Type B pancreatic cell (in vitro differentiated cells): ENCODE measurements at regions not wholly inside any gene's neighbourhood (a gene's known extent, or its start where the extent isn't known, plus 50 kb on each side); places are given as distances from the start of the nearest gene placed in this dataset.

Experiments used
- DNase-seq: peaks from one replicate; pipeline ENCODE4 v3.0.0; 2021; ENCODE audit warnings: mixed read lengths; ENCODE audit not compliant: unreplicated experiment; ENCODE audit errors: extremely low spot score
- H3K27ac Mint-ChIP-seq: 2 replicates; pipeline ENCODE4 v1.8.0; 2021; ENCODE audit warnings: mild to moderate bottlenecking, mixed read lengths
- H3K27me3 Mint-ChIP-seq: 2 replicates; pipeline ENCODE4 v1.8.0; 2021; ENCODE audit warnings: mixed read lengths
- H3K36me3 Mint-ChIP-seq: 2 replicates; pipeline ENCODE4 v1.8.0; 2021; ENCODE audit warnings: mixed read lengths
- H3K4me1 Mint-ChIP-seq: one replicate; pipeline ENCODE4 v1.8.0; 2021; ENCODE audit warnings: mixed read lengths; ENCODE audit not compliant: unreplicated experiment
- H3K4me3 Mint-ChIP-seq: 2 replicates; pipeline ENCODE4 v1.8.0; 2021; ENCODE audit warnings: mild to moderate bottlenecking, mixed read lengths
- H3K9me3 Mint-ChIP-seq: 2 replicates; pipeline ENCODE4 v1.8.0; 2021; ENCODE audit warnings: mixed read lengths
- TF ChIP-seq, protein P1 (sequence below): fragments of 200-600 bp; sonication (generic); conservative IDR thresholded peaks from 2 replicates; pipeline ENCODE4 v1.5.0; 2021; ENCODE audit warnings: antibody characterized with exemption, mild to moderate bottlenecking

DNA sequence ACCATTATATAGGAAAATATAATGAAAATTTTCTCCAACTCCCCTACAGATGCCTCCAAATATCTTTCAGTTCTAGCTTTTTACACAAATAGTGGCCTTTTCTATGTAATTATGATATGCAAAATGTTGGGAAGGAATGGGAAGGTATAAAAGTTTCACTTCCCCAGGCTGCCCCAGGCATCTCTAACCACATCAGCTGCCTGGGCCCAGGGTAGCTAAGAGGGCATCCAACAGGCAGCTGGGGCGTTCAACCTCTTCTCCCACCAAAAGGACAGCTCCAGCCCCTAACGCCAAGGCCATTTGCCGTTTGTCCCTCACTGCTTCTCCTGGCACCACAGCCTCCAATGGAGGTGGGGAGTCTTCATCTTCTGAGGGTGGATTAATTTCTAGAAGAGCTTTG, 188.1 kb upstream of the TSC22D2 start:
- peaks cover 38% of the 10 kb centered on the region for H3K4me1 Mint-ChIP-seq
- H3K27me3 Mint-ChIP-seq = peaks cover 17% of the 10 kb centered on the region
- TF ChIP-seq, protein P1, sequence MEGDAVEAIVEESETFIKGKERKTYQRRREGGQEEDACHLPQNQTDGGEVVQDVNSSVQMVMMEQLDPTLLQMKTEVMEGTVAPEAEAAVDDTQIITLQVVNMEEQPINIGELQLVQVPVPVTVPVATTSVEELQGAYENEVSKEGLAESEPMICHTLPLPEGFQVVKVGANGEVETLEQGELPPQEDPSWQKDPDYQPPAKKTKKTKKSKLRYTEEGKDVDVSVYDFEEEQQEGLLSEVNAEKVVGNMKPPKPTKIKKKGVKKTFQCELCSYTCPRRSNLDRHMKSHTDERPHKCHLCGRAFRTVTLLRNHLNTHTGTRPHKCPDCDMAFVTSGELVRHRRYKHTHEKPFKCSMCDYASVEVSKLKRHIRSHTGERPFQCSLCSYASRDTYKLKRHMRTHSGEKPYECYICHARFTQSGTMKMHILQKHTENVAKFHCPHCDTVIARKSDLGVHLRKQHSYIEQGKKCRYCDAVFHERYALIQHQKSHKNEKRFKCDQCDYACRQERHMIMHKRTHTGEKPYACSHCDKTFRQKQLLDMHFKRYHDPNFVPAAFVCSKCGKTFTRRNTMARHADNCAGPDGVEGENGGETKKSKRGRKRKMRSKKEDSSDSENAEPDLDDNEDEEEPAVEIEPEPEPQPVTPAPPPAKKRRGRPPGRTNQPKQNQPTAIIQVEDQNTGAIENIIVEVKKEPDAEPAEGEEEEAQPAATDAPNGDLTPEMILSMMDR = no peak

DNA sequence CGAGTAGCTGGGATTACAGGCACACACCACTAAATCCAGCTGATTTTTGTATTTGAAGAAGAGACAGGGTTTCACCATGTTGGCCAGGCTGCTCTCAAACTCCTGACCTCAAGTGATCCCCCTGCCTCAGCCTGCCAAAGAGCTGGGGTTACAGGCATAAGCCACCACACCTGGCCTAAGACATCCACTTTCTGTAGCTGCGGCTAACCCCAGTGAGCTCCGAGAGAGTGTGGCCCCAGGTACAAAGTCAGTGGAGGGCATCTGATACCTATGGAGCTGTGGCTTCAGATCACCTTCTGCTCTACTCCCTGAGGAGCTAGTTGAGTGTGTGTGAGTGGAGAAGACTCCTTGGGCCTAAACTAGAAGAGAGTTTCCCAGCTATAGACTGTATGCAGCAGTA, 189.3 kb upstream of the TSC22D2 start:
- TF ChIP-seq, protein P1 = no peak
- Mint-ChIP-seq H3K4me1 (peaks cover 38% of the 10 kb centered on the region), H3K27ac (no peak overlapping the region), H3K9me3 (no peaks in the 10 kb centered on the region), H3K27me3 (peaks cover 10% of the 10 kb centered on the region), H3K36me3 (no peaks in the 10 kb centered on the region), H3K4me3 (no peak overlapping the region)
- DNase-seq = no peak

More for the DNA sequence above, 188.1 kb upstream of the TSC22D2 start:
- no peak for DNase-seq
- no peaks in the 10 kb centered on the region for H3K36me3 Mint-ChIP-seq
- H3K4me3 Mint-ChIP-seq = no peak overlapping the region
- no peaks in the 10 kb centered on the region for H3K9me3 Mint-ChIP-seq
- H3K27ac Mint-ChIP-seq = no peak overlapping the region

DNA sequence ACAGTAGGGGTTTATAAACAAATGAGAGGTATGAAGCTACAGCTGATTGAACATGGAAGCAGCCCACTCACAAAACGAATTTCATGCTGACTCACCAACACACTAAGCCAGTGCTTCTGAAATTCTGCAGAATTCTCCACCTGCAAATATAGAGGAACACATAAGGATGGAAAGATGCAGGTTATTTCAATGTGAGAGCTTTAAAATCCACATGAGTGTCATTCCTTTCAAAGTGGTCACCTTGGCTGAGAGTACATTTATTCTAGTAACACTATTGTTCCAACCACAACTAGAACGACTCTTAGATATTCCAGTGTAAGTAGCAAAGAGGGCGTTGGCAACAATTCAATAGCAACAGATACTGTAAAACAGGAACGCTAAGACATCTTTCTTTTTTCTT, 189.9 kb upstream of the TSC22D2 start:
- H3K4me1 Mint-ChIP-seq = peaks cover 34% of the 10 kb centered on the region
- H3K27ac Mint-ChIP-seq = no peak overlapping the region
- H3K36me3 Mint-ChIP-seq = no peaks in the 10 kb centered on the region
- TF ChIP-seq, protein P1 = no peak
- no peaks in the 10 kb centered on the region for H3K9me3 Mint-ChIP-seq
- no peak overlapping the region for H3K4me3 Mint-ChIP-seq
- H3K27me3 Mint-ChIP-seq = peaks cover 10% of the 10 kb centered on the region
- no peak for DNase-seq

DNA sequence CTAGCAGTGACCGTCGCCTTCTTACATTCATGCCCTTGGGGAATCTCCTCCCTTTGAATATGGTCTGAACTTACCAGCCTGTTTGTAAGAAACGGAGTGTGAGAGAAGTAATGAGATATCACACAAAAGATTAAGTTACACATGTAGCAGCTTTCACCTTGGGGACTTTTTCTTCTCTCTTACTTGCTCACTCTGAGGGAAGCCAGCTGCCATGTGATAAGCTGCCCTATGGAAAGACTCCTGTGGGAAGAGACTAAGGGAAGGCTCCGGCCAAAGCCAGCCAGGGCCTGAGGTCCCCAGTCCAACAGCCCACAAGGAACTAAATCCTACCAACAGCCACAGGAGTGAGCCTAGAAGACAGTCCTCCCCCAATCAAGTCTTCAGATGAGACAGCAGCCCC, 190.4 kb upstream of the TSC22D2 start:
- H3K27ac Mint-ChIP-seq = no peak overlapping the region
- peaks cover 10% of the 10 kb centered on the region for H3K27me3 Mint-ChIP-seq
- DNase-seq = no peak
- no peaks in the 10 kb centered on the region for H3K36me3 Mint-ChIP-seq
- H3K9me3 Mint-ChIP-seq = no peaks in the 10 kb centered on the region
- H3K4me3 Mint-ChIP-seq = no peak overlapping the region
- TF ChIP-seq, protein P1 = no peak
- peaks cover 33% of the 10 kb centered on the region for H3K4me1 Mint-ChIP-seq

DNA sequence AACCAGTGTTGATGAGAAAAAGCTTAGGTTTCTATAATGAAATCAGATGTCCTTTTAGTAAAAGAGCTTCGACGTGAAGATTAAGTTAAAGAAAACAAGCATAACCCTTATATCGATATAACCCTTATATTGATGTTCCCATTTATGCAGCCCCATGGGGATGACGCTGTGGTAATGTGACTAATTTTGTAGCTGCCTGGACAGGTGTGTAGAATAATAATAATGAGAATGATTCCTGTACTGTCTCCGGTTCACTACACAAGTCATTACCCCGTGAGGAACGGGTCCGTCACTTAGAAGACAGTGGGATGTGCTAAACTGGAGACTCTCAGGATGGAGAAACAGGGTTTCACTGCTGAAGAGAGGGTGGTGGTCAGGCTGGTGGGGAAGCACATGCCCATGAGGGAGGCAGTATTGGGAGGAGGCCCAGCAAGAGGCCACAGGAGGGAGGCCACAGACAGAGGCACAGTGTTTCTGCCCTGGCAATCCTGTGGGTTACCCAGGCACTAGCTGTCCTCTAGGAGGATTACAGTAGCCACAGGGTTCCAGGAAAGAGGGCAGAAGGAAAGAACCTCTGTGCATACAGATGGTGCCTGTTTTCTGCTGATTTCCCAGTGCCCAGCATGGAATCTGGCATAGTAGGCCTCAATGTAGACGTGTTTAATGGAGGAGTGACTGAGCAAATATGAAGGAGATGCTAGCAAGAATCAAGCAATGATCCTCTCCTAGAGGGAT, 191.1 kb upstream of the TSC22D2 start:
- Mint-ChIP-seq H3K4me3 (no peak overlapping the region), H3K4me1 (peaks cover 29% of the 10 kb centered on the region), H3K36me3 (no peaks in the 10 kb centered on the region), H3K27me3 (peaks cover 10% of the 10 kb centered on the region), H3K9me3 (no peaks in the 10 kb centered on the region), H3K27ac (no peak overlapping the region)
- DNase-seq = no peak
- TF ChIP-seq, protein P1 = no peak
